K562 (cell line): ENCODE measurements at regions not wholly inside any gene's neighbourhood (a gene's known extent, or its start where the extent isn't known, plus 50 kb on each side); places are given as distances from the start of the nearest gene placed in this dataset.

Experiments used
- ATAC-seq: fragments of 200-7000 bp; cut with Tn5 transposase; 3 replicates; pipeline ENCODE4 v1.9.1; 2020; ENCODE audit warnings: moderate library complexity
- BruUV-seq: library from RNA; stranded (reverse); fragments of 400-500 nt; replicated peaks from 2 replicates; lab custom pipeline; 2021; lab: Mats Ljungman, UMichigan
- CTCF ChIA-PET: fragments of 300-600 bp; formaldehyde crosslinking; extraction: SDS; loops from one replicate; lab custom pipeline; 2021; ENCODE audit warnings: low intra/inter-chr PET ratio; lab: Yijun Ruan, JAX
- POLR2A ChIA-PET: fragments of 300-600, 350-650 bp; sonication (Branson Sonifier 250); formaldehyde crosslinking; extraction: SDS; loops from one replicate; lab custom pipeline; 2021; ENCODE audit warnings: antibody characterized with exemption, inconsistent platforms; lab: Yijun Ruan, JAX
- DNase-seq, 4 experiments: peaks; one replicate each; pipeline versions ENCODE4 v3.0.0 to v3.0.0-alpha.2; 2011 to 2018; ENCODE audit warnings: low spot score in 3 of 4, mixed read lengths in 3 of 4; ENCODE audit errors: extremely low read depth in 1 of 4
- FAIRE-seq: peaks from 2 replicates; lab custom pipeline; 2011; peaks lifted over from hg19 to GRCh38; lab: Jason Lieb, UNC
- H2AFZ ChIP-seq: 2 replicates; pipeline ENCODE4 v1.6.0; 2011; ENCODE audit warnings: low read depth, low read length, control low read depth, inconsistent platforms
- H3K27ac ChIP-seq: fragments of 200-600 bp; 3 replicates; pipeline ENCODE4 v1.8.0; 2011; ENCODE audit warnings: low read depth, mild to moderate bottlenecking, control low read depth, inconsistent platforms, low read length, moderate library complexity, mixed read lengths; ENCODE audit errors: extremely low read depth
- H3K27me3 ChIP-seq, 2 experiments: fragments of 300-600 bp in 1 of 2; 2 replicates in 1 of 2; 3 replicates in 1 of 2; pipeline versions ENCODE4 v1.6.0 to v1.8.0; 2011; ENCODE audit warnings: inconsistent platforms in 2 of 2, low read length in 2 of 2, mild to moderate bottlenecking in 1 of 2, mixed read lengths in 1 of 2, moderate library complexity in 1 of 2; ENCODE audit not compliant: control insufficient read depth in 2 of 2, insufficient read depth in 2 of 2
- H3K36me3 ChIP-seq: fragments of 300-600 bp; 3 replicates; pipeline ENCODE4 v1.8.0; 2011; ENCODE audit warnings: mild to moderate bottlenecking, low read length, inconsistent platforms; ENCODE audit not compliant: control insufficient read depth, insufficient read depth
- H3K4me1 ChIP-seq, 2 experiments: fragments of 200-600 bp in 1 of 2; replicated peaks in 1 of 2; 2 replicates in 1 of 2; 3 replicates in 1 of 2; pipeline versions ENCODE4 v1.5.1 to v1.8.0; 2011; ENCODE audit warnings: inconsistent platforms in 2 of 2, low read length in 2 of 2, mild to moderate bottlenecking in 1 of 2, mixed read lengths in 1 of 2, moderate library complexity in 1 of 2; ENCODE audit not compliant: control insufficient read depth in 2 of 2, insufficient read depth in 2 of 2
- H3K4me2 ChIP-seq: 2 replicates; pipeline ENCODE4 v1.6.1; 2011; ENCODE audit warnings: low read length, control low read depth, inconsistent platforms, mixed read lengths; ENCODE audit not compliant: insufficient read depth
- H3K4me3 ChIP-seq: fragments of 200-600 bp; sonication (generic), shearing (Covaris generic); 2 replicates; pipeline ENCODE4 v1.5.1; 2016; ENCODE audit warnings: control low read depth, inconsistent platforms
- H3K79me2 ChIP-seq: fragments of 200-600 bp; 3 replicates; pipeline ENCODE4 v1.8.0; 2011; ENCODE audit warnings: low read length, inconsistent platforms; ENCODE audit not compliant: control insufficient read depth, insufficient read depth
- H3K9ac ChIP-seq, 2 experiments: 2 replicates each; pipeline versions ENCODE4 v1.6.0 to v1.6.1; 2011; ENCODE audit warnings: low read depth in 2 of 2, low read length in 2 of 2, control low read depth in 1 of 2, inconsistent platforms in 1 of 2, mild to moderate bottlenecking in 1 of 2, mixed read lengths in 1 of 2; ENCODE audit not compliant: insufficient read depth in 1 of 2
- H3K9me1 ChIP-seq: one replicate; pipeline ENCODE4 v1.6.0; 2011; ENCODE audit warnings: inconsistent platforms, mild to moderate bottlenecking, low read length, moderate library complexity; ENCODE audit not compliant: control insufficient read depth, insufficient read depth
- H3K9me3 ChIP-seq: replicated peaks from 2 replicates; pipeline ENCODE4 v1.5.1; 2011; ENCODE audit warnings: low read depth, low read length, inconsistent platforms; ENCODE audit not compliant: control insufficient read depth, insufficient read depth
- H4K20me1 ChIP-seq: replicated peaks from 2 replicates; pipeline ENCODE4 v1.6.1; 2011; ENCODE audit warnings: low read length, inconsistent platforms, mixed read lengths; ENCODE audit not compliant: control insufficient read depth, insufficient read depth
- BCOR ChIP-seq: fragments of 450-650 bp; IDR thresholded peaks from 2 replicates; pipeline ENCODE4 v1.6.1; 2016
- BRD9 ChIP-seq: fragments of 450-650 bp; IDR thresholded peaks from 2 replicates; pipeline ENCODE4 v1.6.1; 2018; ENCODE audit warnings: low read depth; ENCODE audit not compliant: partially characterized antibody
- FOS ChIP-seq: IDR thresholded peaks from 3 replicates; pipeline ENCODE4 v1.6.1; 2011; ENCODE audit not compliant: insufficient read length; ENCODE audit errors: extremely low read depth
- KHSRP ChIP-seq: fragments of 450-650 bp; IDR thresholded peaks from 2 replicates; pipeline ENCODE4 v1.6.1; 2017
- TAF7 ChIP-seq: fragments of 450-650 bp; IDR thresholded peaks from 2 replicates; pipeline ENCODE4 v1.6.1; 2016; ENCODE audit warnings: missing genetic modification characterization, missing compliant biosample characterization
- ZBTB8A ChIP-seq: fragments of 450-650 bp; IDR thresholded peaks from 2 replicates; pipeline ENCODE4 v1.6.1; 2018; ENCODE audit warnings: mild to moderate bottlenecking, moderate library complexity; ENCODE audit not compliant: partially characterized antibody
- ZNF507 ChIP-seq: conservative IDR thresholded peaks from 2 replicates; pipeline ENCODE4 v1.6.1; 2017; ENCODE audit warnings: missing genetic modification characterization, missing compliant biosample characterization
- ZNF785 ChIP-seq: fragments of 250-450 bp; sonication (Bioruptor Pico); IDR thresholded peaks from 2 replicates; pipeline ENCODE4 v1.4.0; 2020; ENCODE audit warnings: mild to moderate bottlenecking
- WGBS: fragments of 100-300 bp; shearing (Covaris generic); methylation state at CpG from one replicate; pipeline ENCODE4 v1.1.6; 2016; ENCODE audit warnings: low coverage, mixed read lengths; ENCODE audit not compliant: insufficient coverage; ENCODE audit errors: missing lambda C conversion rate; 5-methylcytosine and 5-hydroxymethylcytosine counted together
- in situ Hi-C: fragments of 300-500 bp; cut with MboI; formaldehyde crosslinking; loops from 4 replicates; pipeline ENCODE4 v1.15.0; 2018; ENCODE audit warnings: inconsistent platforms, mixed read lengths
- intact Hi-C: fragments of 100-400 bp; cut with micrococcal nuclease; formaldehyde crosslinking; loops from 2 replicates; pipeline ENCODE4 v1.14.2; 2022
- TF ChIP-seq, protein P1 (sequence below): sonication (generic); formaldehyde crosslinking; IDR thresholded peaks from 2 replicates; pipeline ENCODE4 v1.5.0; 2020; ENCODE audit warnings: missing genetic modification reagents
- TF ChIP-seq, protein P2 (sequence below), 2 experiments: fragments of 250-450 bp in 1 of 2; fragments of 450-650 bp in 1 of 2; sonication (Bioruptor Pico) in 1 of 2; IDR thresholded peaks; 2 replicates each; pipeline versions ENCODE4 v1.6.1 to v1.8.0; 2016 to 2021; ENCODE audit warnings: mild to moderate bottlenecking in 2 of 2, moderate library complexity in 2 of 2, missing compliant biosample characterization in 1 of 2, missing genetic modification characterization in 1 of 2
- TF ChIP-seq, protein P3 (sequence below): sonication (generic); formaldehyde crosslinking; IDR thresholded peaks from 2 replicates; pipeline ENCODE4 v1.8.1; 2023; ENCODE audit warnings: mild to moderate bottlenecking, missing genetic modification reagents
- TF ChIP-seq, protein P4 (sequence below): sonication (generic); formaldehyde crosslinking; IDR thresholded peaks from 2 replicates; pipeline ENCODE4 v1.9.0; 2022; ENCODE audit warnings: mild to moderate bottlenecking, missing genetic modification reagents
- TF ChIP-seq, protein P5 (sequence below): fragments of 250-450 bp; sonication (Bioruptor Pico); IDR thresholded peaks from 2 replicates; pipeline ENCODE4 v1.8.0; 2021; ENCODE audit warnings: moderate library complexity, mild to moderate bottlenecking, inconsistent platforms
- TF ChIP-seq, protein P6 (sequence below), 2 experiments: fragments of 150-350 bp in 1 of 2; IDR thresholded peaks; 2 replicates each; pipeline ENCODE4 v1.6.1; 2012 to 2016; ENCODE audit warnings: low read depth in 2 of 2, low read length in 2 of 2, mild to moderate bottlenecking in 1 of 2, moderate library complexity in 1 of 2

DNA sequence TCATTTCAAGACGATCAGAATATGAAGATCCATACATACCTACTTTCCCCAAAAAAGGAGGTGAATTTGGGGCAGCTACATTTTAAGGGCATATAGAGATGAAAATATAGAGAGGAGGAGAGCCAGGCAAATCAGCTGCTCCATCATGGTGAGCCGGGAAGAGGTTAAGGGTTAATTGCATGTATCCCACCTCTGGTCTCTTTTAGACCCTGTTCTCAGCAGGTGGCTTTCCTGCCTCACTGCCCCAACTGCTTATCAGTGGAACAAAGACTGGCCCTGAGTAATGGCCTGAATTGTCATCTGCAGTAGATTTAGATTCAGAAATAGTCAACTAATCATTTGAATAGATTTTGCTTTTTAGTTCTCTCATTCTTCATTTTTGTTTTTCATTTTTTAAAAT lies 206.6 kb downstream of the SPRY2 start:
- POLR2A ChIA-PET, result no interaction called here
- Histone ChIP-seq H4K20me1 (no peaks in the 10 kb centered on the region), H3K27ac (no peak overlapping the region), H3K9me3 (no peaks in the 10 kb centered on the region), H3K4me2 (no peak overlapping the region), H3K79me2 (no peaks in the 10 kb centered on the region), H3K4me3 (no peak overlapping the region), H3K9me1 (no peaks in the 10 kb centered on the region), H3K9ac (no peak overlapping the region), H2AFZ (no peak overlapping the region), H3K4me1 (no peaks in the 10 kb centered on the region), H3K27me3 (no peaks in the 10 kb centered on the region), H3K36me3 (no peaks in the 10 kb centered on the region)
- no TSS peak for BruUV-seq
- CTCF ChIA-PET, result no interaction called here
- no peak for FAIRE-seq
- ATAC-seq, result no peak
- in situ Hi-C loops, result no loop called here
- intact Hi-C loops, result no loop called here
- no peak for DNase-seq
- TF ChIP-seq, protein P1, sequence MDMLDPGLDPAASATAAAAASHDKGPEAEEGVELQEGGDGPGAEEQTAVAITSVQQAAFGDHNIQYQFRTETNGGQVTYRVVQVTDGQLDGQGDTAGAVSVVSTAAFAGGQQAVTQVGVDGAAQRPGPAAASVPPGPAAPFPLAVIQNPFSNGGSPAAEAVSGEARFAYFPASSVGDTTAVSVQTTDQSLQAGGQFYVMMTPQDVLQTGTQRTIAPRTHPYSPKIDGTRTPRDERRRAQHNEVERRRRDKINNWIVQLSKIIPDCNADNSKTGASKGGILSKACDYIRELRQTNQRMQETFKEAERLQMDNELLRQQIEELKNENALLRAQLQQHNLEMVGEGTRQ (CRISPR knock-in tag), result no peak
- TF ChIP-seq ZNF785 (CRISPR knock-in tag) (no peak), FOS (no peak), ZNF507 (tag) (no peak), ZBTB8A (no peak), BCOR (no peak), BRD9 (no peak), TAF7 (no peak), KHSRP (no peak)
- TF ChIP-seq, protein P2, sequence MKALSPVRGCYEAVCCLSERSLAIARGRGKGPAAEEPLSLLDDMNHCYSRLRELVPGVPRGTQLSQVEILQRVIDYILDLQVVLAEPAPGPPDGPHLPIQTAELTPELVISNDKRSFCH (CRISPR knock-in tag; IDR thresholded peaks at IDR 0.05), result no peak
- TF ChIP-seq, protein P2 (tag; IDR thresholded peaks at IDR 0.05), result no peak
- TF ChIP-seq, protein P3, sequence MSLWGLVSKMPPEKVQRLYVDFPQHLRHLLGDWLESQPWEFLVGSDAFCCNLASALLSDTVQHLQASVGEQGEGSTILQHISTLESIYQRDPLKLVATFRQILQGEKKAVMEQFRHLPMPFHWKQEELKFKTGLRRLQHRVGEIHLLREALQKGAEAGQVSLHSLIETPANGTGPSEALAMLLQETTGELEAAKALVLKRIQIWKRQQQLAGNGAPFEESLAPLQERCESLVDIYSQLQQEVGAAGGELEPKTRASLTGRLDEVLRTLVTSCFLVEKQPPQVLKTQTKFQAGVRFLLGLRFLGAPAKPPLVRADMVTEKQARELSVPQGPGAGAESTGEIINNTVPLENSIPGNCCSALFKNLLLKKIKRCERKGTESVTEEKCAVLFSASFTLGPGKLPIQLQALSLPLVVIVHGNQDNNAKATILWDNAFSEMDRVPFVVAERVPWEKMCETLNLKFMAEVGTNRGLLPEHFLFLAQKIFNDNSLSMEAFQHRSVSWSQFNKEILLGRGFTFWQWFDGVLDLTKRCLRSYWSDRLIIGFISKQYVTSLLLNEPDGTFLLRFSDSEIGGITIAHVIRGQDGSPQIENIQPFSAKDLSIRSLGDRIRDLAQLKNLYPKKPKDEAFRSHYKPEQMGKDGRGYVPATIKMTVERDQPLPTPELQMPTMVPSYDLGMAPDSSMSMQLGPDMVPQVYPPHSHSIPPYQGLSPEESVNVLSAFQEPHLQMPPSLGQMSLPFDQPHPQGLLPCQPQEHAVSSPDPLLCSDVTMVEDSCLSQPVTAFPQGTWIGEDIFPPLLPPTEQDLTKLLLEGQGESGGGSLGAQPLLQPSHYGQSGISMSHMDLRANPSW, result no peak
- TF ChIP-seq, protein P4, sequence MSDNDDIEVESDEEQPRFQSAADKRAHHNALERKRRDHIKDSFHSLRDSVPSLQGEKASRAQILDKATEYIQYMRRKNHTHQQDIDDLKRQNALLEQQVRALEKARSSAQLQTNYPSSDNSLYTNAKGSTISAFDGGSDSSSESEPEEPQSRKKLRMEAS (CRISPR knock-in tag), result no peak
- TF ChIP-seq, protein P5, sequence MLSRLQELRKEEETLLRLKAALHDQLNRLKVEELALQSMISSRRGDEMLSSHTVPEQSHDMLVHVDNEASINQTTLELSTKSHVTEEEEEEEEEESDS (CRISPR knock-in tag), result no peak
- TF ChIP-seq, protein P6, sequence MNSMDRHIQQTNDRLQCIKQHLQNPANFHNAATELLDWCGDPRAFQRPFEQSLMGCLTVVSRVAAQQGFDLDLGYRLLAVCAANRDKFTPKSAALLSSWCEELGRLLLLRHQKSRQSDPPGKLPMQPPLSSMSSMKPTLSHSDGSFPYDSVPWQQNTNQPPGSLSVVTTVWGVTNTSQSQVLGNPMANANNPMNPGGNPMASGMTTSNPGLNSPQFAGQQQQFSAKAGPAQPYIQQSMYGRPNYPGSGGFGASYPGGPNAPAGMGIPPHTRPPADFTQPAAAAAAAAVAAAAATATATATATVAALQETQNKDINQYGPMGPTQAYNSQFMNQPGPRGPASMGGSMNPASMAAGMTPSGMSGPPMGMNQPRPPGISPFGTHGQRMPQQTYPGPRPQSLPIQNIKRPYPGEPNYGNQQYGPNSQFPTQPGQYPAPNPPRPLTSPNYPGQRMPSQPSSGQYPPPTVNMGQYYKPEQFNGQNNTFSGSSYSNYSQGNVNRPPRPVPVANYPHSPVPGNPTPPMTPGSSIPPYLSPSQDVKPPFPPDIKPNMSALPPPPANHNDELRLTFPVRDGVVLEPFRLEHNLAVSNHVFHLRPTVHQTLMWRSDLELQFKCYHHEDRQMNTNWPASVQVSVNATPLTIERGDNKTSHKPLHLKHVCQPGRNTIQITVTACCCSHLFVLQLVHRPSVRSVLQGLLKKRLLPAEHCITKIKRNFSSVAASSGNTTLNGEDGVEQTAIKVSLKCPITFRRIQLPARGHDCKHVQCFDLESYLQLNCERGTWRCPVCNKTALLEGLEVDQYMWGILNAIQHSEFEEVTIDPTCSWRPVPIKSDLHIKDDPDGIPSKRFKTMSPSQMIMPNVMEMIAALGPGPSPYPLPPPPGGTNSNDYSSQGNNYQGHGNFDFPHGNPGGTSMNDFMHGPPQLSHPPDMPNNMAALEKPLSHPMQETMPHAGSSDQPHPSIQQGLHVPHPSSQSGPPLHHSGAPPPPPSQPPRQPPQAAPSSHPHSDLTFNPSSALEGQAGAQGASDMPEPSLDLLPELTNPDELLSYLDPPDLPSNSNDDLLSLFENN (IDR thresholded peaks at IDR 0.05; ENCODE audit: low read depth in 2 of 2, low read length in 2 of 2), result no peak
- WGBS, result 0% methylated on average over 2 of the region's 2 CpGs
